Stomach (tissue), 4 donors: ENCODE measurements at regions not wholly inside any gene's neighbourhood (a gene's known extent, or its start where the extent isn't known, plus 50 kb on each side); places are given as distances from the start of the nearest gene placed in this dataset.

Source experiments
- EP300 ChIP-seq: sonication (generic); formaldehyde crosslinking; IDR thresholded peaks from one replicate; pipeline ENCODE4 v1.6.1; 2017; ENCODE audit warnings: antibody characterized with exemption
- TF ChIP-seq, protein P1 (sequence below), 7 experiments: fragments of 450-650 bp in 4 of 7; fragments of 200-600 bp in 3 of 7; sonication (generic) in 3 of 7; IDR thresholded peaks; one replicate each; pipeline ENCODE4 v1.5.1; 2016 to 2019; ENCODE audit warnings: antibody characterized with exemption in 7 of 7, control low read depth in 2 of 7, mild to moderate bottlenecking in 1 of 7

DNA sequence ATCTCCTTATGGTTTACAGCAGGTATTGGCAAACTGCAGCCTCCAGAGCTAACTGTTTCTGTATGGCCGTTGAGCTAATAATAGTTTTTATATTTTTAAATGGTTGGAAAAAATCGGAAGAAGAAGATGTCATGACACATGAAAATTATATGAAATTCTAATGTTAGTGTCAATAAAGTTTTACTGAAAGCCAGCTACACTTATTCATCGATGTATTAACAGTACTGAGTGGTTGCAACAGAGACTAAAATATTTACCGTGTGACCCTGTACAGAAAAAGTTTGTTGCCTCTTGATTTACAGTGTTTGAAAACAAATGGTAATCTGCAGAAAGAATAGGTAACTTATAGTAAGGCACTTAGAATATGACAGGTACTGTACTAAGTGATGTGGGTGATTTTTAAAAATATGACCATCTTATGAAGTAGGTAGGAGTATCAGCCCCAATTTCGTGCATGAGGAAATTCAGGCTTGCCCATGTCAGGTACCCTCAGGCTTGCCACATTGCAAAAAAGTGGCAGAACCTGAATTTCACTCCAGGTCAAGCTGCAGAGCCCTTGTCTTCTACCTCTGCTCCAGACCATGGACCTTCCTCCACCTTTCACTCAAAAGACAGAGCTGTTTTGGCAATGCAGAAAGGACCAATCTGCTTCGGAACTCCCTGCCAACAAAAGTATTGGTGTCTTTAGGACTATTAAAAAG is 311.9 kb upstream of the RUNX1 start:
- TF ChIP-seq, protein P1, sequence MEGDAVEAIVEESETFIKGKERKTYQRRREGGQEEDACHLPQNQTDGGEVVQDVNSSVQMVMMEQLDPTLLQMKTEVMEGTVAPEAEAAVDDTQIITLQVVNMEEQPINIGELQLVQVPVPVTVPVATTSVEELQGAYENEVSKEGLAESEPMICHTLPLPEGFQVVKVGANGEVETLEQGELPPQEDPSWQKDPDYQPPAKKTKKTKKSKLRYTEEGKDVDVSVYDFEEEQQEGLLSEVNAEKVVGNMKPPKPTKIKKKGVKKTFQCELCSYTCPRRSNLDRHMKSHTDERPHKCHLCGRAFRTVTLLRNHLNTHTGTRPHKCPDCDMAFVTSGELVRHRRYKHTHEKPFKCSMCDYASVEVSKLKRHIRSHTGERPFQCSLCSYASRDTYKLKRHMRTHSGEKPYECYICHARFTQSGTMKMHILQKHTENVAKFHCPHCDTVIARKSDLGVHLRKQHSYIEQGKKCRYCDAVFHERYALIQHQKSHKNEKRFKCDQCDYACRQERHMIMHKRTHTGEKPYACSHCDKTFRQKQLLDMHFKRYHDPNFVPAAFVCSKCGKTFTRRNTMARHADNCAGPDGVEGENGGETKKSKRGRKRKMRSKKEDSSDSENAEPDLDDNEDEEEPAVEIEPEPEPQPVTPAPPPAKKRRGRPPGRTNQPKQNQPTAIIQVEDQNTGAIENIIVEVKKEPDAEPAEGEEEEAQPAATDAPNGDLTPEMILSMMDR (IDR thresholded peaks at IDR 0.05): no peak
- TF ChIP-seq EP300: no peak
